ENCODE measurements at regions not wholly inside any gene's neighbourhood (a gene's known extent, or its start where the extent isn't known, plus 50 kb on each side); places are given as distances from the start of the nearest gene placed in this dataset.

DNA sequence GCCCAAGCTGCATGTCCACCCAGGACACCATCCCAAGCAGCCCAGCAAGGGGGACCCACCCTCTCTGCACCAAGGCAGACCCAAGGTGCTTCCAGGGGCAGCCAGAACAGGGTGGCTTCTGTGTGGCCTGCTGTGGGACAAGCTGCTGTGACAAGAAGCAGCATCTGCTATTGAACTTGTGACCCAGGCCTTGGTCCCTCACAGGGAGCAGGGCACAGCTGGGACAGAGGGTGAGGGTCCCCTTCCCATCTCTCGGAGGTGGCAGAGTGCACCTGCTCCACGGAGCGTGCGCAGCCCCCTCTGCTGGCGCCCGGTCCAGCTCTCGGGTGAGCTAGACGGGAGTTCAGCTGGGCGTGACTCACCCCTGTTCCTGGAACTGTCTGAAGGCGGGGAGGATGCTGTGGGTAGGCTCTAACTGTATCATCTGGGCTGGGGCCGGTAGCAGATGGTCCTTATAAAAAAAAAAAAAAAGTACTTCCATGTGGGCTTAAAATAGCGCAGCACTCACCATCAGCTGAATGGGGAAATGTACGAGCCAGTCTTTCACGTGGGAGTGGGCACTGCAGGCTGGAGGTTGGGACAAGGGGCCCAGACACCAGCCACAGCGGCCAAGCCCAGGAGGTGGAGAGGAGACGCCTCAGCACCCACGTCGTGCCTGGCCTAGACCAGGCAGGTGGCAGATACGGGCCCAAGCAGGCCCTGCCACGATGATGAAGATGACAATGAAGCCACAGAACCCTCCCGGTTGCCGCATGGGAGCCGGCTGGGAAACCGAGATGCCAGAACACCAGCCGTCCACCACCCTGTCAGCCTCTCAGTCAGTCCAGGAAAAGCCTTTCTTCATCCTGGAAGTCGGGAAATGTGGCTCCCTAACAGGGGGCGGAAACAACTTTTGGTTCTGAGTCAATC lies 136.8 kb upstream of the ID2 start:
- ATAC-seq (ENCODE audit: insufficient number of reproducible peaks, low FRiP score, low read depth), result no peak
- no peak overlapping the region for H3K27ac ChIP-seq
- no peaks in the 10 kb centered on the region for H3K27me3 ChIP-seq (replicated peaks; ENCODE audit: insufficient read depth)
- peaks cover 15% of the 10 kb centered on the region in 2 donors for H3K4me1 ChIP-seq (ENCODE audit: control insufficient read depth in 1 of 2, low read depth in 2 of 2)
- no peak overlapping the region for H3K4me3 ChIP-seq
- H3K9me3 ChIP-seq, result no peaks in the 10 kb centered on the region
- H3K36me3 ChIP-seq, result no peaks in the 10 kb centered on the region
- DNase-seq (ENCODE audit: low spot score), result no peak
- TF ChIP-seq, protein P1, sequence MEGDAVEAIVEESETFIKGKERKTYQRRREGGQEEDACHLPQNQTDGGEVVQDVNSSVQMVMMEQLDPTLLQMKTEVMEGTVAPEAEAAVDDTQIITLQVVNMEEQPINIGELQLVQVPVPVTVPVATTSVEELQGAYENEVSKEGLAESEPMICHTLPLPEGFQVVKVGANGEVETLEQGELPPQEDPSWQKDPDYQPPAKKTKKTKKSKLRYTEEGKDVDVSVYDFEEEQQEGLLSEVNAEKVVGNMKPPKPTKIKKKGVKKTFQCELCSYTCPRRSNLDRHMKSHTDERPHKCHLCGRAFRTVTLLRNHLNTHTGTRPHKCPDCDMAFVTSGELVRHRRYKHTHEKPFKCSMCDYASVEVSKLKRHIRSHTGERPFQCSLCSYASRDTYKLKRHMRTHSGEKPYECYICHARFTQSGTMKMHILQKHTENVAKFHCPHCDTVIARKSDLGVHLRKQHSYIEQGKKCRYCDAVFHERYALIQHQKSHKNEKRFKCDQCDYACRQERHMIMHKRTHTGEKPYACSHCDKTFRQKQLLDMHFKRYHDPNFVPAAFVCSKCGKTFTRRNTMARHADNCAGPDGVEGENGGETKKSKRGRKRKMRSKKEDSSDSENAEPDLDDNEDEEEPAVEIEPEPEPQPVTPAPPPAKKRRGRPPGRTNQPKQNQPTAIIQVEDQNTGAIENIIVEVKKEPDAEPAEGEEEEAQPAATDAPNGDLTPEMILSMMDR (IDR thresholded peaks at IDR 0.05), result no peak

DNA sequence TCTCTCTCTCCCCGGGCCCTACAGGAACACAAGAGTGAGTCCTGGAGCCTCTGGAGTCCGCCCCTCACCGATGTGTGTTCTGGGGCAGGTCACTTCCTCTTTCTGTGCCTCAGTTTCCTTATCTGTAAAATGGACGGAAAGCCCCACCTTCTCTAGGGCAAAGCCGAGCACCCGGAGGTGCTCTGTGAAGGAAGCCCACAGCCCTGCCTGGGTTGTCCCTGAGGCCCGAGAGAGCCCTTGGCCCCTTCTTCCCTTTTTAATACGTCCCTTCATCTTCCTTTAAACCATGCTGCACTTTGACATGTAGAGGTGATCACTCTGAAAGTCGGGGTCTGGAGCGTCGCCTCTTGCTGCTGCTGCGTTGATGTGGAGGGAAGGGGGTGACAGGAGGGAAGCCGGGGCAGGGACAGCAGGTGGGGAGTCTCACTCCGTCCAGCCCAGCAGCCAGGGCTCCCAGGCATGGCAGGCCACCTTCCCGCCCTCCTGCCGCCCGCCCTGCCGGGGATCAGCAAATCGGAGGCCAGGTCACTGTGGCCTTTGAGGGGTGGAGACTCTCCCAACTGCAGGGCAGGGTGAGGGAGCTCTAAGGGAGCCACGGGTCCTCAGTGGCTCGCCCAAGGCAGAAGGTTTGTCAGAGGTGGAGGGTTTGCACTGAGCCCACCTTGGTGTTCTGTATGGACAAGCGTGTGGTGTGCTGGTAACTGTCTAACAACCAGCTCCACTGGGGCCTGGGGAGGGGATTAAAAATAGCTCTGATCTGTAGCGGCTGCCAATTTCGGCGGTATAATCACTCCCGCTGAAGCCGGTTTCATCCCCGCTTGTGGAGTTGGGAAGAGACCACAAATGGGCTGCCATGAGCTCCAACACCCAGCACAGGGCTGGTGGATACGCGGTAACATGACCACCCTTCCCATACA lies 135.9 kb upstream of the ID2 start:
- DNase-seq (ENCODE audit: low spot score) (no peak), ATAC-seq (ENCODE audit: insufficient number of reproducible peaks, low FRiP score, low read depth) (no peak)
- TF ChIP-seq, protein P1 (IDR thresholded peaks at IDR 0.05), result no peak
- Histone ChIP-seq H3K27ac (no peak overlapping the region), H3K36me3 (no peaks in the 10 kb centered on the region), H3K27me3 (replicated peaks; ENCODE audit: insufficient read depth) (no peaks in the 10 kb centered on the region), H3K9me3 (no peaks in the 10 kb centered on the region), H3K4me1 (ENCODE audit: control insufficient read depth in 1 of 2, low read depth in 2 of 2) (peaks cover 15% of the 10 kb centered on the region in 2 donors), H3K4me3 (no peak overlapping the region)

DNA sequence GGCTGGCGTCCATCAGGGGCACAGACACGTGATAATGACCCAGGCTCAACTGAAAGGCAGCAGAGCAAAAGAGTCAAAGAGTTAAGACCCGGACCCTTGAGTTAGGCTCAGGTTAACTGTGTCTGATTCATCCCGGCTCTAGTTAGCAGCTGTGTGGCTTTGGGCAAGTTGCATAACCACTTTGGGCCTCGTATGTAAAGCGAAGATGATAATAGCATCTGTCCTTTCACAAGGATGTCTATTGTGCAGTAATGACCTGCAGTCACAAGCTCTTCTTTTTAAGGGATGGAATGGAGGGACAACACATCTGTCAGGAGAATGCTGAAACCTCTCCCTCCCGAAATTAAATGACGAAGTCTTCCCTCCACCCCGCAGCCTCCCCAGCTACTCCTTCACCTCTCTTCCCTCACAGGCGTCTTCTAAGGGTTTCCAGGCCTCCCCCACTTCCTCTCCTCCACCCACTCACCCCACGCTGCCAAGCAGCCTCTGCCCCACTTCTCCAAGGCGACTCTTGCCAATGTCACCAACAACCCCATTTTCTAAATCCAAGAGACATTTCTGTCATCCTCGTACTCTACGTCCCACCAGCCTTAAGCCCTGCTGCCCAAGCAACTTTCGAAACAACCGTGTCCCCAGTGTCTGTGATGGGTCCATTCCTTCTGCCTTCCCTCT lies 135.1 kb upstream of the ID2 start:
- TF ChIP-seq, protein P1 (IDR thresholded peaks at IDR 0.05), result no peak
- ATAC-seq (ENCODE audit: insufficient number of reproducible peaks, low FRiP score, low read depth) (no peak), DNase-seq (ENCODE audit: low spot score) (no peak)
- H3K27ac ChIP-seq, result no peak overlapping the region
- peaks cover 15% of the 10 kb centered on the region in 2 donors for H3K4me1 ChIP-seq (ENCODE audit: control insufficient read depth in 1 of 2, low read depth in 2 of 2)
- no peaks in the 10 kb centered on the region for H3K9me3 ChIP-seq
- no peaks in the 10 kb centered on the region for H3K36me3 ChIP-seq
- H3K27me3 ChIP-seq (replicated peaks; ENCODE audit: insufficient read depth), result no peaks in the 10 kb centered on the region
- H3K4me3 ChIP-seq, result no peak overlapping the region

DNA sequence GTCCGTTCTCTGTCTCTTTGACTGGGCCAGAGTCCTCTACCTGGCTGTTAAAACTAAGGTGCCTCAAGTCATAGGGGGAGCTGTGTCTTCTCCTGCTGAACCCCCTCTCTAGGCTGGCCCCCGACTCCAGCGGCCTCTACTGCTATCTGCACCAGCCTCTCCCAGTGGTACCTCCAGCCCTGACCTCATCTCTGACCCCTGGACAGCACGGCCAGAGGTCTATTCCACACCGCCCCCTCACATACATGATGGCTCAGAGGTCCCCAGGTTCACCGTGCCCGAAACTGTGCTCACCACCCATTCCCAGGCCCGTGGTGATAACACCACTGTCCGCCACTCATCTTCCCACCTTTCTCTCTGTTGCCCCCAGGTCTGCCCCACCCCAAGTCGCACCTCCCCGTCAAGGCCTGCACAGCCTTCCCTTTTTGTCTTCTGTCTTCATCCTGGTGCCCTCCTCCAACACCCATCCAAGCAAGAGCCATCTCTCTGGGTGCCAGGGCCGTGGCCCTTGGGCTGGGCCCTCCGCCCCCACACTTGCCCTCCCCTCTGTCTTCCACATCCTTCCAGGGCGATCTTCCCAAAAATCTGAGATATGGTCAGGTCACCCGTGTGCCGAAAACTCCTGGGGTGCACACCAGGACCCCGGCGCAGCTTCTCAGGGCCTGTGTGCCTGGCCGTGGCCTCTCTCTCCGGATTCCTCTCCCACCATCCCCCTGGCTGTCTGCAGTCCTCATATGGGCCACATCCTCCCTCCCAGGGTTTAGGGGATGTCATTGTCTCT lies 134.4 kb upstream of the ID2 start:
- H3K9me3 ChIP-seq, result no peaks in the 10 kb centered on the region
- TF ChIP-seq, protein P1 (IDR thresholded peaks at IDR 0.05), result no peak
- H3K27me3 ChIP-seq (replicated peaks; ENCODE audit: insufficient read depth), result no peaks in the 10 kb centered on the region
- DNase-seq (ENCODE audit: low spot score) (no peak), ATAC-seq (ENCODE audit: insufficient number of reproducible peaks, low FRiP score, low read depth) (no peak)
- H3K4me1 ChIP-seq (ENCODE audit: control insufficient read depth in 1 of 2, low read depth in 2 of 2), result peaks cover 15% of the 10 kb centered on the region in 2 donors
- no peaks in the 10 kb centered on the region for H3K36me3 ChIP-seq
- H3K4me3 ChIP-seq, result no peak overlapping the region
- no peak overlapping the region for H3K27ac ChIP-seq

All from thoracic aorta (tissue), 2 donors.